HepG2 (cell line): ENCODE measurements at regions not wholly inside any gene's neighbourhood (a gene's known extent, or its start where the extent isn't known, plus 50 kb on each side); places are given as distances from the start of the nearest gene placed in this dataset.

ENCODE experiments used
- ATAC-seq: fragments of 200-7000 bp; cut with Tn5 transposase; 3 replicates; pipeline ENCODE4 v1.9.1; 2020; ENCODE audit warnings: mild to moderate bottlenecking, moderate library complexity
- BruUV-seq: library from RNA; stranded (reverse); fragments of 400-500 nt; replicated peaks from 2 replicates; lab custom pipeline; 2021; lab: Mats Ljungman, UMichigan
- CTCF ChIA-PET: fragments of 300-600 bp; formaldehyde crosslinking; extraction: SDS; loops from one replicate; lab custom pipeline; 2021; ENCODE audit warnings: low total read pairs, inconsistent platforms, low intra/inter-chr PET ratio; lab: Yijun Ruan, JAX
- POLR2A ChIA-PET: fragments of 350-600 bp; sonication (Branson Sonifier 250); formaldehyde crosslinking; loops from one replicate; lab custom pipeline; 2020; ENCODE audit warnings: antibody characterized with exemption, inconsistent platforms; lab: Yijun Ruan, JAX
- DNase-seq: peaks from one replicate; pipeline ENCODE4 v3.0.0-alpha.2; 2015; ENCODE audit warnings: low spot score
- FAIRE-seq: peaks from 3 replicates; lab custom pipeline; 2011; peaks lifted over from hg19 to GRCh38; lab: Jason Lieb, UNC
- H2AFZ ChIP-seq: one replicate; pipeline ENCODE4 v1.6.1; 2011; ENCODE audit warnings: low read length, inconsistent platforms
- H3K27ac ChIP-seq: fragments of 300-600 bp; 3 replicates; pipeline ENCODE4 v1.8.0; 2011; ENCODE audit warnings: mixed run types, mild to moderate bottlenecking, mixed read lengths, low read length, inconsistent platforms; ENCODE audit not compliant: insufficient read depth; ENCODE audit errors: extremely low read length
- H3K27me3 ChIP-seq, 2 experiments: fragments of 200-600 bp in 1 of 2; 2 replicates in 1 of 2; 3 replicates in 1 of 2; pipeline versions ENCODE4 v1.6.0 to v1.8.0; 2011; ENCODE audit warnings: low read length in 2 of 2, mild to moderate bottlenecking in 2 of 2, moderate library complexity in 2 of 2, inconsistent platforms in 1 of 2; ENCODE audit not compliant: insufficient read depth in 2 of 2, control insufficient read depth in 1 of 2
- H3K36me3 ChIP-seq, 2 experiments: fragments of 200-600 bp in 1 of 2; replicated peaks in 1 of 2; 2 replicates in 1 of 2; 3 replicates in 1 of 2; pipeline versions ENCODE4 v1.5.1 to v1.8.0; 2011; ENCODE audit warnings: low read length in 2 of 2, inconsistent platforms in 1 of 2; ENCODE audit not compliant: insufficient read depth in 2 of 2, control insufficient read depth in 1 of 2
- H3K4me1 ChIP-seq: 2 replicates; pipeline ENCODE4 v1.5.1; 2012; ENCODE audit warnings: low read length, inconsistent platforms; ENCODE audit not compliant: insufficient read depth
- H3K4me2 ChIP-seq: 2 replicates; pipeline ENCODE4 v1.6.0; 2011; ENCODE audit warnings: low read depth, low read length, inconsistent platforms
- H3K4me3 ChIP-seq, 3 experiments: fragments of 200-600 bp in 1 of 3; sonication (generic), shearing (Covaris generic) in 1 of 3; replicated peaks in 1 of 3; 2 replicates each; pipeline ENCODE4 v1.5.1; 2011 to 2016; ENCODE audit warnings: low read length in 3 of 3, inconsistent platforms in 2 of 3, low read depth in 2 of 3, mild to moderate bottlenecking in 2 of 3, control low read depth in 1 of 3, mixed read lengths in 1 of 3; ENCODE audit not compliant: insufficient read depth in 1 of 3
- H3K79me2 ChIP-seq: one replicate; pipeline ENCODE4 v1.6.1; 2011; ENCODE audit warnings: low read length, inconsistent platforms; ENCODE audit not compliant: insufficient read depth
- H3K9ac ChIP-seq: 2 replicates; pipeline ENCODE4 v1.6.0; 2011; ENCODE audit warnings: mild to moderate bottlenecking, low read depth, low read length, inconsistent platforms; ENCODE audit not compliant: insufficient read depth
- H3K9me3 ChIP-seq: 2 replicates; pipeline ENCODE4 v1.5.1; 2012; ENCODE audit warnings: mild to moderate bottlenecking, low read length
- H4K20me1 ChIP-seq: 2 replicates; pipeline ENCODE4 v1.6.0; 2011; ENCODE audit warnings: inconsistent platforms, mild to moderate bottlenecking, low read length, moderate library complexity; ENCODE audit not compliant: insufficient read depth
- AHDC1 ChIP-seq: sonication (generic); formaldehyde crosslinking; IDR thresholded peaks from 2 replicates; pipeline ENCODE4 v1.5.1; 2020; ENCODE audit warnings: mild to moderate bottlenecking, missing genetic modification reagents, borderline replicate concordance
- GLI4 ChIP-seq: sonication (generic); formaldehyde crosslinking; IDR thresholded peaks from 2 replicates; pipeline ENCODE4 v1.5.1; 2020; ENCODE audit warnings: missing genetic modification reagents, mild to moderate bottlenecking, moderate library complexity, borderline replicate concordance
- KDM1A ChIP-seq: IDR thresholded peaks from 2 replicates; pipeline ENCODE4 v1.6.1; 2016; ENCODE audit warnings: missing compliant biosample characterization
- KLF12 ChIP-seq: sonication (generic); formaldehyde crosslinking; IDR thresholded peaks from 2 replicates; pipeline ENCODE4 v1.4.0; 2020; ENCODE audit warnings: missing genetic modification reagents, borderline replicate concordance
- MBD4 ChIP-seq: IDR thresholded peaks from 2 replicates; pipeline ENCODE4 v1.6.1; 2012; ENCODE audit warnings: low read length, inconsistent platforms, borderline replicate concordance
- YY1 ChIP-seq: IDR thresholded peaks from 2 replicates; pipeline ENCODE4 v1.6.1; 2011; ENCODE audit warnings: low read length, low read depth, moderate library complexity, mild to moderate bottlenecking; ENCODE audit not compliant: insufficient read depth, insufficient replicate concordance
- ZNF101 ChIP-seq: sonication (generic); formaldehyde crosslinking; IDR thresholded peaks from 2 replicates; pipeline ENCODE4 v1.4.0; 2020; ENCODE audit warnings: mild to moderate bottlenecking, low read depth, missing genetic modification reagents, borderline replicate concordance
- ZNF225 ChIP-seq: sonication (generic); formaldehyde crosslinking; IDR thresholded peaks from 2 replicates; pipeline ENCODE4 v1.4.0; 2020; ENCODE audit warnings: mild to moderate bottlenecking, missing genetic modification reagents
- ZNF317 ChIP-seq: sonication (generic); formaldehyde crosslinking; IDR thresholded peaks from 2 replicates; pipeline ENCODE4 v1.5.0; 2020; ENCODE audit warnings: mild to moderate bottlenecking, missing genetic modification reagents
- ZZZ3 ChIP-seq: sonication (generic); formaldehyde crosslinking; IDR thresholded peaks from 2 replicates; pipeline ENCODE4 v1.4.0; 2020; ENCODE audit warnings: missing genetic modification reagents, mild to moderate bottlenecking, borderline replicate concordance
- WGBS: methylation state at CpG from one replicate; pipeline ENCODE4 v1.1.6; 2017; ENCODE audit warnings: low lambda C conversion rate; 5-methylcytosine and 5-hydroxymethylcytosine counted together
- in situ Hi-C: cut with HindIII; loops from 2 replicates; pipeline ENCODE4 v1.10.0; 2017; ENCODE audit warnings: low pct_unique_long_range_greater_than_20kb; ENCODE audit not compliant: extremely low pct_ligation_motif_present
- intact Hi-C: fragments of 100-400 bp; cut with micrococcal nuclease; formaldehyde crosslinking; loops from one replicate; pipeline ENCODE4 v1.10.0; 2022; ENCODE audit not compliant: unreplicated experiment
- TF ChIP-seq, protein P1 (sequence below): sonication (generic); formaldehyde crosslinking; IDR thresholded peaks from 2 replicates; pipeline ENCODE4 v1.4.0; 2020; ENCODE audit warnings: mild to moderate bottlenecking, missing genetic modification reagents

GRCh38 chr7:119879835-119880234 is 393.1 kb upstream of the KCND2 start:
- Histone ChIP-seq H3K4me1 (no peaks in the 10 kb centered on the region), H3K79me2 (no peaks in the 10 kb centered on the region), H3K27ac (no peak overlapping the region), H3K27me3 (no peaks in the 10 kb centered on the region), H3K4me2 (no peak overlapping the region), H3K36me3 (no peaks in the 10 kb centered on the region), H3K9ac (no peak overlapping the region), H3K4me3 (no peak overlapping the region), H4K20me1 (no peaks in the 10 kb centered on the region), H3K9me3 (no peaks in the 10 kb centered on the region), H2AFZ (no peak overlapping the region)
- FAIRE-seq, result no peak
- no peak for DNase-seq
- BruUV-seq, result no TSS peak
- ChIA-PET POLR2A (no interaction called here), CTCF (no interaction called here)
- TF ChIP-seq ZNF317 (CRISPR knock-in tag), result no peak
- TF ChIP-seq MBD4, result no peak
- no peak for TF ChIP-seq YY1
- TF ChIP-seq ZZZ3, result no peak
- TF ChIP-seq KDM1A (CRISPR knock-in tag), result no peak
- no peak for TF ChIP-seq ZNF225 (CRISPR knock-in tag)
- TF ChIP-seq, protein P1, sequence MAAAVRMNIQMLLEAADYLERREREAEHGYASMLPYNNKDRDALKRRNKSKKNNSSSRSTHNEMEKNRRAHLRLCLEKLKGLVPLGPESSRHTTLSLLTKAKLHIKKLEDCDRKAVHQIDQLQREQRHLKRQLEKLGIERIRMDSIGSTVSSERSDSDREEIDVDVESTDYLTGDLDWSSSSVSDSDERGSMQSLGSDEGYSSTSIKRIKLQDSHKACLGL, result no peak
- intact Hi-C loops, result no loop called here
- in situ Hi-C loops, result no loop called here
- no peak for ATAC-seq
- 5% methylated on average over 1 of the region's 1 CpG for WGBS

DNA sequence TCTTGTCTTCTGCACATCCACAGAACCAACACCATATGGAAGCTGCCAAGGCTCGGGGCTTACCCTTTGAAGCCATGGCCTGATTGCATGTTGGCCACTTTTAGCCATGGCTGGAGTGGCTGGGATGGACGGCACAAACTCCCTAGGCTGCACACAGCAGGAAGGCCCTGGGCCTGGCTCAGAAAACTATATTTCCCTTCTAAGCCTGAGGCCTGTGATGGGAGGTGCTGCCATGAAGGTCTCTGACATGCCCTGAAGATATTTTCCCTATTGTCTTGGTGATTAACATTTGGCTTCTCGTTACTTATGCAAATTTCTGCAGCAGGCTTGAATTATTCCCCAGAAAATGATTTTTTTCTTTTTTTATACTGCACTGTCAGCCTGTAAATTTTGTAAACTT is 387.0 kb upstream of the KCND2 start:
- H3K27me3 ChIP-seq, result no peaks in the 10 kb centered on the region
- H3K79me2 ChIP-seq, result no peaks in the 10 kb centered on the region
- POLR2A ChIA-PET, result no interaction called here
- no peaks in the 10 kb centered on the region for H3K36me3 ChIP-seq
- DNase-seq, result no peak
- H3K4me1 ChIP-seq, result no peaks in the 10 kb centered on the region
- H3K9ac ChIP-seq, result no peak overlapping the region
- in situ Hi-C loops (no loop called here), intact Hi-C loops (no loop called here)
- no peaks in the 10 kb centered on the region; the same call in 1 of the 2 replicates for H3K9me3 ChIP-seq
- no peak overlapping the region for H3K4me3 ChIP-seq
- H3K27ac ChIP-seq, result no peak overlapping the region
- CTCF ChIA-PET, result no interaction called here
- no peak overlapping the region for H3K4me2 ChIP-seq
- FAIRE-seq, result no peak
- H2AFZ ChIP-seq, result no peak overlapping the region
- H4K20me1 ChIP-seq, result no peaks in the 10 kb centered on the region
- ATAC-seq, result no peak
- WGBS, result 2% methylated on average over 3 of the region's 3 CpGs
- no TSS peak for BruUV-seq
- TF ChIP-seq GLI4 (no peak), KLF12 (CRISPR knock-in tag) (no peak), ZNF101 (no peak), AHDC1 (CRISPR knock-in tag) (no peak)
